ENCODE measurements at regions not wholly inside any gene's neighbourhood (a gene's known extent, or its start where the extent isn't known, plus 50 kb on each side); places are given as distances from the start of the nearest gene placed in this dataset.
"Not testable (repeated sequence)": the region's sequence is repeated elsewhere in the genome, so short reads cannot be mapped to it uniquely, and the experiment has no call there.

DNA sequence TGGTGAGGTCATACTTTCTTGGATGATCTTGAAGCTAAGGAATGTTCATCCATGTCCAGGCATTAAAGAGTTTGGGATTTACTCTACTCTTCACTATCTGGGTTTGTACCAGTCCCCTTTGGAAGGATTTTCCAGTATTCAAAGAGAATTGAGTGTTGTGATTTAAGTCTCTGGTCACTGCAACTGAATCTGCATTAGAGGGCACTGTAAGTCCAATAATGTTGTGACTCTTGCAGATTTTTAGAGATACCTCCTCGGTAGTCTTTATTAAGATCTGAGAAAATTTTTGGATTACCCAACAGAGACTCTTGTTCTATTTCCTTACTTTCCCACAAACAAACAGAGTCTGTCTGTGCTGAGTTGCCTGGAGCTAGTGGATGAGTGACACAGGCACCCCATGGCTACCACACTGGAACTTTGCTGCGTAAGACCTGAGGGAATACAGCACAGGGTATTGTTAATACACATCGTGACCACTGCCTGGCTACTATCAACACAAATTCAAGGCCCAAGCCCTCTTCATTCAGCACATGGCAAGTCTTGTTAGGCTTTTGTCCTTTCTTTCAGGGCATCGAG is 357.1 kb upstream of the KLHL4 start:
- Histone ChIP-seq H3K27me3 (ENCODE audit: insufficient read depth, poor library complexity, severe bottlenecking) (no peaks in the 10 kb centered on the region), H3K4me1 (ENCODE audit: insufficient read depth, poor library complexity, severe bottlenecking) (no peaks in the 10 kb centered on the region), H3K36me3 (ENCODE audit: low read depth) (no peaks in the 10 kb centered on the region), H3K4me3 (ENCODE audit: severe bottlenecking) (no peak overlapping the region), H3K9me3 (ENCODE audit: severe bottlenecking) (no peaks in the 10 kb centered on the region), H3K27ac (ENCODE audit: poor library complexity, severe bottlenecking) (no peak overlapping the region)
- no peak for DNase-seq (ENCODE audit: low spot score)
- ATAC-seq (ENCODE audit: low read depth), result no peak
- TF ChIP-seq CTCF (IDR thresholded peaks at IDR 0.05; ENCODE audit: poor library complexity, severe bottlenecking), result no peak

GRCh38 chrX:87167841-87168240 is 349.8 kb upstream of the KLHL4 start:
- no peak overlapping the region for H3K4me3 ChIP-seq (ENCODE audit: severe bottlenecking)
- H3K27ac ChIP-seq (ENCODE audit: poor library complexity, severe bottlenecking), result no peak overlapping the region
- no peak for DNase-seq (ENCODE audit: low spot score)
- H3K9me3 ChIP-seq (ENCODE audit: severe bottlenecking), result no peaks in the 10 kb centered on the region
- no peak for ATAC-seq (ENCODE audit: low read depth)
- no peaks in the 10 kb centered on the region for H3K36me3 ChIP-seq (ENCODE audit: low read depth)
- no peaks in the 10 kb centered on the region for H3K4me1 ChIP-seq (ENCODE audit: insufficient read depth, poor library complexity, severe bottlenecking)
- no peaks in the 10 kb centered on the region for H3K27me3 ChIP-seq (ENCODE audit: insufficient read depth, poor library complexity, severe bottlenecking)
- no peak for TF ChIP-seq CTCF (IDR thresholded peaks at IDR 0.05; ENCODE audit: poor library complexity, severe bottlenecking)

DNA sequence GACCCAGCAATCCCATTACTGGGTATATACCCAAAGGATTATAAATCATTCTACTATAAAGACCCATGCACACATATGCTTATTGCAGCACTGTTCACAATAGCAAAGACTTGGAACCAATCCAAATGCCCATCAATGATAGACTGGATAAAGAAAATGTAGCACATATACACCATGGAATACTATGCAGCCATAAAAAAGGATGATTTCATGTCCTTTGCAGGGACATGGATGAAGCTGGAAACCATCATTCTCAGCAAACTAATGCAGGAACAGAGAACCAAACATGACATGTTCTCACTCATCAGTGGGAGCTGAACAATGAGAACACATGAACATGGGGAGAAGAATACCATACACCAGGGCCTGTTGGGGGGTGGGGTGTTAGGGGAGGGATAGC is 339.6 kb upstream of the KLHL4 start:
- H3K36me3 ChIP-seq (ENCODE audit: low read depth); H3K27ac ChIP-seq (ENCODE audit: poor library complexity, severe bottlenecking); H3K27me3 ChIP-seq (ENCODE audit: insufficient read depth, poor library complexity, severe bottlenecking); DNase-seq (ENCODE audit: low spot score); H3K4me3 ChIP-seq (ENCODE audit: severe bottlenecking); H3K9me3 ChIP-seq (ENCODE audit: severe bottlenecking); H3K4me1 ChIP-seq (ENCODE audit: insufficient read depth, poor library complexity, severe bottlenecking); ATAC-seq (ENCODE audit: low read depth): not testable (repeated sequence)
